ENCODE measurements at regions not wholly inside any gene's neighbourhood (a gene's known extent, or its start where the extent isn't known, plus 50 kb on each side); places are given as distances from the start of the nearest gene placed in this dataset.

DNA sequence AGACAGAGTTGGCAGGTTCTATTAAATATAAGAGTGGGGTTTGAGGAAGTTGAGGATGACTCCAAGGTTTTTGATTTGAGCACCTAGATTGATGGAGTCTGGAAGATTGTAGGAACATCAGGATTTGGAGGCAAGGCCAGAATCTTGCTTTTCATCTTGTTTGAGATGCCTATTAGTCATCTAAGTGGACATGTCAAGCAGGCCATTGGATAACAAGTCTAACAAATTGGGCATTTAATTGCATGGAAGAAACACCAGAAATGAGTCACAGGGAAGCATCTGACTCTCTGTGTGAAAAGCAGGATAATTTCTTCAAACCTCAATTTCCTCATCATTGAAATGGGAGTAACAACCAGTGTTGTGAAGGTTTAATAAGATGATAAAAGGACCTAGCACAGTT is 53.3 kb upstream of the ARL15 start:
- no peaks in the 10 kb centered on the region for H3K4me1 ChIP-seq (ENCODE audit: insufficient read depth, low read length)
- ChIA-PET POLR2A (no interaction called here), CTCF (no interaction called here)
- peaks cover 5 to 32% of the 10 kb centered on the region in 2 donors for H3K27me3 Mint-ChIP-seq
- no peak overlapping the region for H3K4me3 ChIP-seq (ENCODE audit: low read length)
- H3K27ac Mint-ChIP-seq, result no peak overlapping the region
- no peaks in the 10 kb centered on the region for H3K4me1 Mint-ChIP-seq
- H3K9me3 Mint-ChIP-seq, result no peaks in the 10 kb centered on the region
- H3K27me3 ChIP-seq (ENCODE audit: insufficient read depth, low read length, poor library complexity, severe bottlenecking), result no peaks in the 10 kb centered on the region
- H3K27ac ChIP-seq (ENCODE audit: low read depth, low read length), result no peak overlapping the region
- no peaks in the 10 kb centered on the region for H3K36me3 ChIP-seq (ENCODE audit: insufficient read depth, low read length)
- H3K36me3 Mint-ChIP-seq, result no peaks in the 10 kb centered on the region
- H3K9me3 ChIP-seq (ENCODE audit: low read length), result no peaks in the 10 kb centered on the region
- no peak overlapping the region for H3K4me3 Mint-ChIP-seq
- DNase-seq, result no peak

DNA sequence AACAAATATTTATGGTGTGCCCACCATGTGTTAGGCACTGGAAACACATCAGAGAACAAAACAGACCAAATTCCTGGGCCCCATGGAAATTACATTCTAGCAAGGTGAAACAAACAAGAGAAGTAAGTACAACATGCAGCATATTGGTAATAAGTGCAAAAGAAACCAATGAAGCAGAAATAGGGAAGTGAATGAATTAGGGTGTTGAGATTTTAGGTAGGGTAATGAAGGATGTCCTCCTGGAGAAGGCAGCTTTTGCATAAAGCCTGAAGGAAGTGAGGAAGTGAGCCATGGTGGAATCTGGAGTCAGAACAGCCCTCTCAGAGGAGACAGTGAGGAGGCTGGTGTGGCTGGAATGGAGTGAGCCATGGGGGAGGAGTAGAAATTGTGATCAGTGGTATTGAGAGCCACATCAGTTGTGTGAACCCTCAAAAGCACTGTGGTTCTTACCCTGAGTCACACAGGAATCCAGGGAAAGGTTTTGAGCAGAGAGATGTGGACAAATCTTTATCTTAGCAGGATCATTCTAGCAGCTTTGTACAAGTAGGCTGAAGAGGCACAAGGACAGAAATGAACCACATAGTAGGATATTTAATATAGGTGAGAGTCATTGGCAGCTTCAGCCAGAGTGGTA is 52.7 kb upstream of the ARL15 start:
- no peaks in the 10 kb centered on the region for H3K9me3 ChIP-seq (ENCODE audit: low read length)

GRCh38 chr5:54362434-54362833 is 52.1 kb upstream of the ARL15 start:
- Histone ChIP-seq H3K36me3 (ENCODE audit: insufficient read depth, low read length) (no peaks in the 10 kb centered on the region), H3K27me3 (ENCODE audit: insufficient read depth, low read length, poor library complexity, severe bottlenecking) (no peaks in the 10 kb centered on the region), H3K4me3 (ENCODE audit: low read length) (no peak overlapping the region), H3K4me1 (ENCODE audit: insufficient read depth, low read length) (no peaks in the 10 kb centered on the region), H3K27ac (ENCODE audit: low read depth, low read length) (no peak overlapping the region), H3K9me3 (ENCODE audit: low read length) (no peaks in the 10 kb centered on the region)
- no peaks in the 10 kb centered on the region for H3K36me3 Mint-ChIP-seq
- no peak overlapping the region for H3K4me3 Mint-ChIP-seq
- H3K27ac Mint-ChIP-seq, result no peak overlapping the region
- DNase-seq, result no peak
- ChIA-PET POLR2A (no interaction called here), CTCF (no interaction called here)
- H3K4me1 Mint-ChIP-seq, result no peaks in the 10 kb centered on the region
- H3K9me3 Mint-ChIP-seq, result no peaks in the 10 kb centered on the region
- peaks cover 5 to 36% of the 10 kb centered on the region in 2 donors for H3K27me3 Mint-ChIP-seq

More for the DNA sequence above, 52.7 kb upstream of the ARL15 start:
- ChIA-PET POLR2A (no interaction called here), CTCF (no interaction called here)
- no peaks in the 10 kb centered on the region for H3K4me1 Mint-ChIP-seq
- H3K27ac Mint-ChIP-seq, result no peak overlapping the region
- no peak for DNase-seq
- H3K4me3 Mint-ChIP-seq, result no peak overlapping the region
- peaks cover 5 to 32% of the 10 kb centered on the region in 2 donors for H3K27me3 Mint-ChIP-seq
- H3K9me3 Mint-ChIP-seq, result no peaks in the 10 kb centered on the region
- no peaks in the 10 kb centered on the region for H3K27me3 ChIP-seq (ENCODE audit: insufficient read depth, low read length, poor library complexity, severe bottlenecking)
- no peak overlapping the region for H3K4me3 ChIP-seq (ENCODE audit: low read length)
- H3K36me3 Mint-ChIP-seq, result no peaks in the 10 kb centered on the region
- no peak overlapping the region for H3K27ac ChIP-seq (ENCODE audit: low read depth, low read length)
- no peaks in the 10 kb centered on the region for H3K36me3 ChIP-seq (ENCODE audit: insufficient read depth, low read length)
- no peaks in the 10 kb centered on the region for H3K4me1 ChIP-seq (ENCODE audit: insufficient read depth, low read length)

- no peaks in the 10 kb centered on the region for H3K9me3 ChIP-seq (ENCODE audit: low read length)
- H3K27ac ChIP-seq (ENCODE audit: low read depth, low read length), result no peak overlapping the region
- H3K4me1 ChIP-seq (ENCODE audit: insufficient read depth, low read length), result no peaks in the 10 kb centered on the region
- H3K4me3 ChIP-seq (ENCODE audit: low read length), result no peak overlapping the region
- no peaks in the 10 kb centered on the region for H3K36me3 ChIP-seq (ENCODE audit: insufficient read depth, low read length)
- Mint-ChIP-seq H3K36me3 (no peaks in the 10 kb centered on the region), H3K27me3 (peaks cover 5 to 38% of the 10 kb centered on the region in 2 donors), H3K27ac (no peak overlapping the region), H3K9me3 (no peaks in the 10 kb centered on the region), H3K4me1 (no peaks in the 10 kb centered on the region), H3K4me3 (no peak overlapping the region)
- no peaks in the 10 kb centered on the region for H3K27me3 ChIP-seq (ENCODE audit: insufficient read depth, low read length, poor library complexity, severe bottlenecking)
- ChIA-PET POLR2A (no interaction called here), CTCF (no interaction called here)
- DNase-seq, result no peak
Measured at GRCh38 chr5:54361691-54362411, 51.5 kb upstream of the ARL15 start.

DNA sequence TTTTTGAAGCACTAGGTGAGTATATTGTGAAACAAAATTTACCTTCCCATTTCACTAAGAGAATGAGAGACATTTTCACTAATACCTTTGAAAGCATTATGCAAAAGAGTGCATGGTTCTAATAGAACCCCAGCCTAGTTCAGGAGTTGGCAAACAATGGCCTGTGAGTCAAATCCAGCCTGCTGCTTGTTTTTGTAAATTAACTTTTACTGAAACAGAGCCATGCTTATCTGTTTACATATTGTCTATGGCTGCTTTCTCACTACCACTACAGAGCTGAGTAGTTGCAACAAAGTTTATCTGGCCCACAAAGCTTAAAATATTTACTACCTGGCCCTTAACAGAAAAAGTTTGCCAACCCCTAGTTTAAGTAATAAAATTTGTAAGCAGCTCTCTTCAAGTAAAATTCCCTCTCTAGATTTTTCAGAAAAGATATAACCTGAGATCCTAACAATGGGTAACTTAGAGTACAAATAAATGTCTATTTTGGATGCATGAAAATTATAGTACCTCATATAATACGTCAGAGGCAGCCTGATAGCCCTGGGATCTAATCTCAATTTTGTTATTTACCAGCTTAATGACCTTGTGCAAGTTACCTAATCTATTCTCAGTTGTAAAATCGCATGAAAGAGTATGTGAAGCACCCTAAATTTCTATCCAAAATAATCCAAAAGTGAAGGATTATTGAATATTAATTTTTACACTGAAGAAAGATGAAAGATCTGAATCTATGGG is 50.7 kb upstream of the ARL15 start:
- no peak for DNase-seq
- H3K9me3 ChIP-seq (ENCODE audit: low read length), result no peaks in the 10 kb centered on the region

More for the DNA sequence above, 50.7 kb upstream of the ARL15 start:
- ChIA-PET POLR2A (no interaction called here), CTCF (no interaction called here)
- Histone ChIP-seq H3K36me3 (ENCODE audit: insufficient read depth, low read length) (no peaks in the 10 kb centered on the region), H3K27ac (ENCODE audit: low read depth, low read length) (no peak overlapping the region), H3K27me3 (ENCODE audit: insufficient read depth, low read length, poor library complexity, severe bottlenecking) (no peaks in the 10 kb centered on the region), H3K4me3 (ENCODE audit: low read length) (no peak overlapping the region), H3K4me1 (ENCODE audit: insufficient read depth, low read length) (no peaks in the 10 kb centered on the region)
- H3K9me3 Mint-ChIP-seq, result no peaks in the 10 kb centered on the region
- no peak overlapping the region for H3K27ac Mint-ChIP-seq
- no peak overlapping the region for H3K4me3 Mint-ChIP-seq
- peaks cover 8 to 41% of the 10 kb centered on the region in 2 donors for H3K27me3 Mint-ChIP-seq
- no peaks in the 10 kb centered on the region for H3K36me3 Mint-ChIP-seq
- no peaks in the 10 kb centered on the region for H3K4me1 Mint-ChIP-seq
